ENCODE measurements at regions not wholly inside any gene's neighbourhood (a gene's known extent, or its start where the extent isn't known, plus 50 kb on each side); places are given as distances from the start of the nearest gene placed in this dataset.
"Not testable (repeated sequence)": the region's sequence is repeated elsewhere in the genome, so short reads cannot be mapped to it uniquely, and the experiment has no call there.

DNA sequence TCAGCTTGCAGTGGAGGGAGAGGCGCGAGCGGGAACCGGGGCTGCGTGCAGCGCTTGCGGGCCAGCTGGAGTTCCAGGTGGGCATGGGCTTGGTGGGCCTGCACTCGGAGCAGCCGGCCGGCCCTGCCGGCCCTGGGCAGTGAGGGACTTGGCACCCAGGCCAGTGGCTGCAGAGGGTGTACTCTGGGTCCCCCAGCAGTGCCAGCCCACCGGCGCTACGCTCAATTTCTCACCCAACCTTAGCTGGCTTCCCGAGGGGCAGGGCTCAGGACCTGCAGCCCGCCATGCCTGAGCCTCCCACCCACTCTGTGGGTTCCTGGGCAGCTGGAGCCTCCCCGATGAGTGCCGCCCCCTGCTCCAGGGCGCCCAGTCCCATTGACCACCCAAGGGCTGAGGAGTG, 52.6 kb upstream of the PDE3B start:
- not testable (repeated sequence) for TF ChIP-seq POLR2AphosphoS5, POLR2A, EP300 (IDR thresholded peaks at IDR 0.05)
- TF ChIP-seq, protein P1, sequence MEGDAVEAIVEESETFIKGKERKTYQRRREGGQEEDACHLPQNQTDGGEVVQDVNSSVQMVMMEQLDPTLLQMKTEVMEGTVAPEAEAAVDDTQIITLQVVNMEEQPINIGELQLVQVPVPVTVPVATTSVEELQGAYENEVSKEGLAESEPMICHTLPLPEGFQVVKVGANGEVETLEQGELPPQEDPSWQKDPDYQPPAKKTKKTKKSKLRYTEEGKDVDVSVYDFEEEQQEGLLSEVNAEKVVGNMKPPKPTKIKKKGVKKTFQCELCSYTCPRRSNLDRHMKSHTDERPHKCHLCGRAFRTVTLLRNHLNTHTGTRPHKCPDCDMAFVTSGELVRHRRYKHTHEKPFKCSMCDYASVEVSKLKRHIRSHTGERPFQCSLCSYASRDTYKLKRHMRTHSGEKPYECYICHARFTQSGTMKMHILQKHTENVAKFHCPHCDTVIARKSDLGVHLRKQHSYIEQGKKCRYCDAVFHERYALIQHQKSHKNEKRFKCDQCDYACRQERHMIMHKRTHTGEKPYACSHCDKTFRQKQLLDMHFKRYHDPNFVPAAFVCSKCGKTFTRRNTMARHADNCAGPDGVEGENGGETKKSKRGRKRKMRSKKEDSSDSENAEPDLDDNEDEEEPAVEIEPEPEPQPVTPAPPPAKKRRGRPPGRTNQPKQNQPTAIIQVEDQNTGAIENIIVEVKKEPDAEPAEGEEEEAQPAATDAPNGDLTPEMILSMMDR (IDR thresholded peaks at IDR 0.05) = not testable (repeated sequence)
